HG03280 (cell line): ENCODE measurements at regions not wholly inside any gene's neighbourhood (a gene's known extent, or its start where the extent isn't known, plus 50 kb on each side); places are given as distances from the start of the nearest gene placed in this dataset.
A peak's percentile ranks its signal among the peaks of the same experiment; 100 is the strongest.
"Not testable (repeated sequence)": the region's sequence is repeated elsewhere in the genome, so short reads cannot be mapped to it uniquely, and the experiment has no call there.

ENCODE experiments used
- ATAC-seq: cut with Tn5 transposase; IDR thresholded peaks from one replicate; pipeline ENCODE4 v1.9.1; 2021; ENCODE audit warnings: mild to moderate bottlenecking, moderate library complexity; ENCODE audit not compliant: unreplicated experiment

DNA sequence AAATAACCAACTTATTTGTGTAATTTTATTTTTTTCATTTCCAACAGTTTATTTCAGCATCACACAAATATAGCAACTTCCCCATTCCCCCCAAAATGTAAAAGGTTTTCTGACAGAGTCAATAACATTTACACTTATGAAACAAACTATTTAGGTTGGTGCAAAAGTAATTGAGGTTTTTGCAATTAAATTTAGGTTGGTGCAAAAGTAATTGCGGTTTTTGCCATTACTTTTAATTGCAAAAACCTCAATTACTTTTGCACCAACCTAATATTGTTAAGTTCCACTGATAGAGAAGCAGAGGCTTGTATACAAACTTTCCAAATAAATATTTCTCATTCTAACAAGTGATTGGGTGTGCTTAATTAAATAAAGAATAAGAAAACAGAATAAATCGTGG, 270.9 kb upstream of the DUSP10 start:
- no peak for ATAC-seq

DNA sequence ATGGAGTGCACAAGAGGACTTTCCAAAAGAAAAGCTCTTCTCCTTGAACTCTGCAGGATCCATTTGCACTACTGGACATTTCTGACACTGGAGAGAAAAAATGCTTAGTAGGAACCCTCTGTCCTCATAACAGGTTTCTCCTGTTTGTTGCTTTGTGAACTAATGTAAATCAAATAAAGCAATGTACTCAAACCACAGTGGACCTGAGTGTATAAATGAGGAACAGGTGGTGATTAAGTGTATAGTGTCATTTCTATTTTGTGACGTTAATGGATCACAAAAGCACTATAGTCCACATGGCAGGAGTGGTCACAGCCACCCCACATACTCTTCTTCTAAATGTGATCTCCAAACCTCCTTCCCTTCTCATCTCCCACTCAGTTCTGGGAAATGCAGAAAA, 268.4 kb upstream of the DUSP10 start:
- ATAC-seq, result no peak

DNA sequence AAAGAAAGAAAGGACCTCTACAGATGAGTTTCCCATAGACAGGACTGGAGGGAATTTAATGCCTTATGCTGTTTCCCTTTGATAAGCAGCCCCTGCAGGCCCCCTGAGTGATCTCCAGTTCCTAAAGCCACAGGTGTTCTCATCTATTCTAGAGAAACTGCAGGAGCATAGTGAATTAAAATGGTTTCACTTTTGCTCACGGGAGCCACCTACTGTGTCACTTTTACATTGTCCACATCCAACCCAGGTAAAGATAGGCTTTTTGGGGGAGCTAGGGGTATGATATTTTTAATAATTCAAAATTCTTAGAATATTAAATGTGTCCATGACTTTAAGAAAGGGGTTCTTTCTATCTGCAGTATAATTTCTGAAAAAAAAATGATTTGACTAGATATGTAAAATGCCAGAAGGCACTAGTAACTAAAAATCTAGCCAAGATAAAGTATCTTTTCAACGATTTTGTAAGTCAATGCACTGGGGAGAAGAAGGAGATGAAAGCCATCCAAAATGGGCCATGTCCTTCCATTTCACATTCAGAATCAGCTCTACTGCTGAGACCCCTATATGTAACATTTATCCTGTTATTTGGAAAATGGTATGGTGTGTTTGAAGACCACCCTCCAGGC, 267.3 kb upstream of the DUSP10 start:
- ATAC-seq, result peak; percentile 57

DNA sequence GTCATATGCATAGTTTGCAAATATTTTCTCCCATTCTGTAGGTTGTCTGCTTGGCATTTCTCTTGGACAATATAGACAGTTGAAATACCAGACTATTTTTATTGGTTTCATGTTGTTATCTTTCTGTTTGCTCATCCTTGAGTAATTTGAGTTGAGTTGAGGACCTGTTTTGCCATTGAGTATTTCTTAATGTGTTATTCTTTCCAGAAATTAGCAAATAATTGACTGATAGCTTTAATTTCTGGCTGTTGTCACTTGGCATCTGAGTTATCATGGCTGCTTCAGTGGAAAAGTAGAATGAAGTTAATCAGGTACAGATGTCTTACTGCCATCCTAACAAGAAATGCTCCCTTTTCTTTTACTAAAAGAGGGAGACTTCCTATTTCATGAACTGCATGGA, 264.8 kb upstream of the DUSP10 start:
- no peak for ATAC-seq

DNA sequence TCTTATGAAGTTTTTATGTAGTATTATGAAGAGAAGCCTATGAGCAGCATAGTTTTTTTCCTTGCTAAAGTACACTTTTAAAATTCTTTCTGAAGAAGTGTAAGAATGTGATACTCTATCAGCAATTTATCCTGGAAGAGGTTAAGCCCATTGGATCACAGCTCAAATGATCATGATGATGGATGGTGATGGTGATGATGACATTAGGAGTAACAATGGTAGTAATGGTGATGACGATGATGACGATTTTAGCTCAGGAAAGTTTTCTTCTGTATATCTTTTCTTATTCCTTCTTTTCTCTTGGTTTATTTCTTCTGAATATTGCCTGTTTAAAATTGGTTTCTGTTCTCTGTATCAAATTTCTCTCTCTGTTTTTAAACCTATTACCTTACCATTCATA, 262.9 kb upstream of the DUSP10 start:
- no peak for ATAC-seq

DNA sequence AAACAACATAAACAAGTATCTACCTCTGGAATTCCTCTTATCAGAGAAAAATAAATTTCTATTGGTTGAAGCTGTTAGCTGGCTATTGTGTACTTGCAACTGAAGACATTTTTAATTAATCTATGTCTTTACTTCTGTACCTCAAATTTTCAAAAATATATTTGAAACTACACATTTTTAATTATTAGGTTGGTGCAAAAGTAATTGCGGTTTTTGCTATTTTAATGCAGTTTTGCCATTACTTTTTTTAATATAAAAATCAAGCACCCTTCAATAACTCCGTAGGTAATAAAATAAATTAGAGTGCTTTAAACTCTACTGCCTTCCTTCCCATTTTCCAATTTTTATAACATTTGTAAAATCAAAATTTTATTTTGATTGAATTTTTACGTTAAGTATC, 262.1 kb upstream of the DUSP10 start:
- no peak for ATAC-seq

DNA sequence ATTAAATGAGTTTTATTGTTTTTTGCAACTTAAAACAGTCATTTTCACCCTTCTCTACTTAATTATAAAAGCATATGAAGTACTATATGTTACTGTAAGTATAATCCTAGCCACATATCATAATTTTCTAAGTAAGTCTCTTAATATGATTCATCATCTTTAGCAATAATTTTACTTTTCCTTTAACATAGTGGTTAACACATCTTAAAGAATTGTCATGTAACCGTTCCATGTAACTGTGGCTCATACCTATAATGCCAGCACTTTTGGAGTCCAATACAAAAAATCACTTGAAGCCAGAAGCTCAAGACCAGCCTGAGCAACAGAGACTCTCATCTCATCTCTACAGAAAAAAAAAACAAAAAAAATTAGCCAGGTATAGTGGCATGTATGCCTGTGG, 260.6 kb upstream of the DUSP10 start:
- no peak for ATAC-seq

DNA sequence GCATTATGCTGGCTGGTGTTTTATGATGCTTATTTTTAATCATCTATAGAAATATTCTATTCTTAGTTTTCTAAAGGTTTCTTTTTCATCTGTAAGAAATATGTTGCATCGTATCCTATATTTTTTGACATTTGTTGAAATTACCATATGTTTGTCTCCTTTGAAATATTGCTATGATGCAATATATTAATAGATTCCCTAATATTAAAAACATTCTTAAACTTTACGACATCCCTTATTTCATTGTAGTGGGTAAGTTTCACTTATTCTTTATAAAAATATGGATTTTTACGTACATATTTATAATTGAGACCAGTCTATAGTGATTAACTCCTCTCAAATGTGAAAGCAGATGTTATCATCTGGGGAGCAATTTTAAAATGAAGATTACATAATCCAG, 258.2 kb upstream of the DUSP10 start:
- ATAC-seq, result no peak

DNA sequence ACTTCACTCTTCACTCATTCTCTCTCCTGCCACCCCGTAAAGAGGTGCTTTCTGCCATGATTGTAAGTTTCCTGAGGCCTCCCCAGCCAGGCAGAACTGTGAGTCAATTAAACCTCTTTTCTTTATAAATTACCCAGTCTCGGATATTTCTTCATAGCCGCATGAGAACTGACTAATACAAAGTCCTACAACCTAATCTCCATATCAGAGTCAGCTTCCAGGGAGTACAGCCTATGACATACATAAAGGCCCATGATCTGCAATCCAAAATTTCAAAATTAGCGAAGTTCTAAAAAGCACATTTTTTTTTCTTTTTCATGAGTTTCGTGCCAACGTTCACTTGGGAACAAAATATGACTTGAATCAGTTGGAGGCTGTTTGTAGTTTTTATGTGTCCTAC, 256.9 kb upstream of the DUSP10 start:
- ATAC-seq, result no peak

DNA sequence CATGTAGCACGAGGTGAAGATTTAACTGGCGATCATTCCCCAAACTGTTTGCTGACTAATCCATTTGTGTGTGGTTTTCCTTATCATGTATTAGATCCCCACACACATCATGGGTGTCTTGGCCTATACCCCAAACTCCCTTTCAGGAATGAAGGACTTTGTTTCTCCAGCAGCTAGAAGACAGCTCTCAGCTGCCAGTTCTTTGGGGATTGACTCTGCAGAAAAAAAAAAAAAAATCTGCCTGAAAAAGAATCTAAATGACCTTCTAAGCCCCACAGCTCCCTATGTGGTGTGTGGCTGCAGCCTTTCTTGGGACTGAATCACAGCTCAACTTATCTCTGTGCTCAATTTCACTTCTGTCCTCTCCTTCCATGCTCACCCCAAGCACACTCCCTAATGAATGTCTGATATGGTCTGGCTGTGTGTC, 256.3 kb upstream of the DUSP10 start:
- no peak for ATAC-seq

DNA sequence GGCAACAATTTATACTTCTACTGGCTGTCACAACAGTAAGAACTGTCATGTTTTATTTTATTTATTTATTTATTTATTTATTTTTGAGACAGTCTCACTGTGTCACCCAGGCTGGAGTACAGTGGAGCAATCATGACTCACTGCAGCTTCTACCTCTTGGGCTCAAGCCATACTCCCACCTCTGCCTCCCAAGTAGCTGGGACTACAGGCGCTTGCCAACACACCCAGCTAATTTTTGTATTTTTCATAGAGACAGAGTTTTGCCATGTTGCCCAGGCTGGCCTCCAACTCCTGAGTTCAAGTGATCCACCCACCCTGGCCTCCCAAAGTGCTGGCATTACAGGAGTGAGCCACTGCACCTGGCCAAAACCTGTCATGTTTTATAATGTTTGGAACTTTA, 255.1 kb upstream of the DUSP10 start:
- ATAC-seq, result not testable (repeated sequence)

DNA sequence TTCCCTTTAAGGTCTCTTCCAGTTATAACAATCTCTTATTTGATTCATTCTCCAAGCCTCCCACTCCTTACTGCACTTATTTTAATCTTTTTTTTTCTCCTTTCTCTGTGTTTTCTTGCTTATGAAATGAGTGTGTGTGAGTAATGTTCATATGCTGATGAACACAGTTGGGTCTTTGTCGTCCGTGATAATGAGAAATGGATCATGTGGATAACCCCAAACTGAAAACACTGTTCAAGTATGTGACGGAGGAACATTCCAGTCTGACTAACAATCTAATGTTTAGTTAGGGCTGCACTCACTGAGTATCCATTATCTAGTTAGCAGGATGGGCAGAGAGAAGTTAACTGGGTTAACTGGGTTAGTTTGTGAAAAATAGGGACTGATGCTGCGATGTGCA, 253.1 kb upstream of the DUSP10 start:
- ATAC-seq, result no peak

DNA sequence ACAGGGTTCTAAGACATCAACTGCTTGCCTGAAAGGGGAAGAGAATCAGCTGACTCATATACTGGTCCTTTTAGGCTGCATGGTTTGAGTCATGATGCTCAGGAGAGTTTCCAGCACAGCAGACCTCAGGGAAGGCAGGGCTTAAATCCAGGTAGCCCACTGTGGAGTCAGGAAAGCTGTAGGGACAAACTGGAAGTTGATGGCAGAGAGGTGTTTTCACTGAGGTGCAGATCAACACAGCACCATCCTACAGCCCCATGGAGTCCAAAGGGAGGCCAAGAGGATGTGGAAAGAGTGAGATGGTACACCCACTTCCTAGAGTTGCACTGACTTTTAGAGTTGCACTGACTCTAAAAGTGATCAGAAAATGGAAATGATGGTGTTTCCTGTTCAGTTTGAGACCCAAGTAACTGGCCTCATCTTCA, 252.4 kb upstream of the DUSP10 start:
- peak; percentile 72 for ATAC-seq

DNA sequence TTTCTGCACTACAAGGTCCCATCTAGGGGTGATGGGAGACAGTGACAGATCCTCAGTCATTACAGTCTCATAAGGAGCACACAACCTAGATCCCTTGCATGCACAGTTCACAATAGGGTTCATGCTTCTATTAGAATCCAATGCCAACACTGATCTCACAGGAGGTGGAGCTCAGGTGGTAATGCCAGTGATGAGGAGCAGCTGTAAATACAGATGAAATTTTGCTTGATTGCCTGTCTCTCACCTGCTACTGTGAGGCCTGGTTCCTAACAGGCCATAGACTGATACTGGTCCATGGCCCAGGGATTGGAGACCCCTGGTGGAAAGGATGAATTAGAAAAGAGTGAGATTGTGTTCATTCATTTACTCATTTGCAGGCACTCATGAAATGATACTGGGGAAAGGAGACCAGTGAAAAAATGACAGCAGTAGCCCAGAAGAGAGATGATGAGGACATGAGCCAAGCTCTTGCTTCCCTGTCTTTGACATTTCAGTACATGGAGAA, 251.6 kb upstream of the DUSP10 start:
- ATAC-seq, result no peak

DNA sequence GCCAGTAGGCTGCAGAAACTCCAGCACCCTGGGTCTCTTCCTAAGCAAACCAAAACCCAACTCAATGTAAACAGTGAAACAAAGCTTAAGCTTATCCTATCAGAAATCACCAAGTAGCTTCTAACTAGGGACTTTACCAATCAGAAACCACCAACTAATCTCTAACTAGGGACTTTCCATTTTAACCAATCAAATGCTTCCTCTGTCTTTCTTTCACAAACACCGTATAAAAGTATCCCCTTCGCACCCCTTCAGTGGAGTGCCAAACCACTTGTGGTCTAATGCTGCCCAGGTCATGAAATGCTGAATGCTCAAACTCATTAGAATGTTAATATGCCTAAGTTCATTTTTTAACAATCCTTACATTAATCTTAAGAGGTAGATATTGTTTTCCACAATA, 250.5 kb upstream of the DUSP10 start:
- ATAC-seq, result no peak

DNA sequence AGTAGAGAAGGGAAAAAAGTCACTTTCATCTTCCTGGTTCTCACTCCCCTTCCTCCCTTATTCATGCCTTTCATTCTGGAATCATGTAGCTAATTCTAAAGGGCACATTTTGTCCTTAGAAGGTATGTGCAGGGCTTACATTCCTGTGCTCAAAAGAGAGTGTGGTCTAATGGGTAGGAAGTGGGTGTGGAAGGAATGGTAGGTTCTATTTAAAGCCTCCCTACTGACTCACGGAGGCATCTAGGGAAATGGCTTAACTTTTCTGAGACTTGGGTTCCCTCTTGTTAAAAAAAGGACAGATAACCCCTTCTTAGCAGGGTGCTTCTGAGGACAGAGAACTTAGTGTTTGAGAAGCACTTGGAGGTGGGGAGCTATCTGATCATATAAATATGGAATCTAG, 249.3 kb upstream of the DUSP10 start:
- ATAC-seq, result no peak

DNA sequence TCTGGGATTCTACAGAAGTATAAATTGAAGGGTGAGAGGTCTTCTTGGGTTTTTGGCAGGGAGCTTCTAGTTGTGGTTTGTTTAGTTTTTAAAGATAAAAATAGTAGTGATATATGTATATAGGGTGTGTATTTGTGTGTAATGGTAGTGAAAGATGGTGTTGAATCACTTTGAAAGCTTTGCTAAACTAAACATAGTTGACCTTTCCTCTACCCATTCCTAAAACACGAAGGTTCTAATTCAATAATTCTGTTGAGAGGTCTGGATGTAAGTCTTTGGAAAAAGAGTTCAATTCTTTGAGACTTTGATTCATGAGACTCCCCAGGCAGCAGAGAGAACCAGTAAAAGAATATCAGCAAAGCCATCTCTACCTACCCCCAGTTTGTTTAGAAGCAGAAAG, 247.9 kb upstream of the DUSP10 start:
- ATAC-seq, result no peak

DNA sequence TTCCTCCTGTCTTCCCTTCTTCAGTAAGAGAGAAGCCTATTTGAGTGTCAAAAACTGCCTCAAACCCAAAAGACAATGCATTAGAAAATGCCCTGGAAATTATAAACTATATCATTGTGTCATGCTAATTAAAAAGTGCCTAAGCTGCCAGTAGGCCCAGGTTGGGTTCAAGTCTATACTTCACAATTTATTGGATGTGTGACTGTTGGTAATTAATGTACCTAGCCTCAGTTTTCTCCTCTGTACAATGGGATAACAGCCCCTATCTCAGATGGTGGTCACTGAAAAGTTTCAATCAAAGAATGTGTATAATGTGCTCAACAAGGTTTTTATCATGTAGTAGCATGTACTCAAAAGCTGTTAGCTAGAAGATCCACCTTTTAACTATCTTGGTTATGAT, 246.9 kb upstream of the DUSP10 start:
- ATAC-seq, result no peak

DNA sequence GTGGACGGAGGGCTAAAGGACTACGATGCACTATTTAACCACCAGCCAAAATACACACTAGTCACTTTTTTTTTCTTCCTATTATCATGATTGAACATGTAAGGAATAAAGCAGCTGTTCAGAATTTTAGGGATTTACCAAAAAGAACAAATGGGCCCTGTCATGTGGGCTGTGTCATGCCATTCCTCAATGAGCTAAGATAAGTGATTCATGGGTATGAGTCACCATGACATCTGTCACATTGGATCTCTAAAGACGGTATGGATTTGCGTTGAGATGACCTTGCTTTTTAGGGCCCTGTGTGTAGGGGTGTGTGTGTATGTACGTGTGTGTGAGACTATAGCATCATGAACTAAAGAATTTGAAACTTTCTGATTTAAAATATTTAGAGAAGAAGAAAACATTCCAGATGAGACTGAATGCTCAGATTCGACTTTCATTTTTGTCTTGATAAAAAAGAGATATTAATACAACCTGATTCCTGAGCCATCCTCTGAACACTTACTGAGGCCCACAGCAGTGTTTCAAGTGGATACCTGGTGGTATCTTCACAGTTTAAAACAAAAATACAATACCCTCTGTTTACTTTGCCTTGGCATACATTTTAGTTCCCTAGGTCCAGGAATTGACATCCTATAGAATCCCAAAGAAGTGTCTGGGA, 246.1 kb upstream of the DUSP10 start:
- no peak for ATAC-seq

DNA sequence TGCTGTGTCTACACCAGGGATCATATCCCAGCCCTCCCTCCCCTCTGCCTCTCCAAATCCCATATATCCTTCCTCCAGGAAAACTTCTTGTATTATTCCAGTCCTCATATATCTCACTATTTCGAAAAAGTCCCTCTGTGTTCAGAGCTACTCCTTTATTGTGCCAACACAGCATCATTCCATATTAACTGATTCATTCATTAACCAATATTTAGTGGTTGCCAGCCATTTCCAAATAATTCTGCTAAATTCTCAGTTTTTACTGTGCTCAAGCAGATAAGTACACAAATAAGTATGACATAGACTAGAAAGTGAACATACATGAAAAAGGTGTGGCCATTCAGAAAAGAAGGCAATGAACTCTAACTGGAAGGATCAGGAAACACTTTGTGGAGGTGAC, 241.6 kb upstream of the DUSP10 start:
- no peak for ATAC-seq

DNA sequence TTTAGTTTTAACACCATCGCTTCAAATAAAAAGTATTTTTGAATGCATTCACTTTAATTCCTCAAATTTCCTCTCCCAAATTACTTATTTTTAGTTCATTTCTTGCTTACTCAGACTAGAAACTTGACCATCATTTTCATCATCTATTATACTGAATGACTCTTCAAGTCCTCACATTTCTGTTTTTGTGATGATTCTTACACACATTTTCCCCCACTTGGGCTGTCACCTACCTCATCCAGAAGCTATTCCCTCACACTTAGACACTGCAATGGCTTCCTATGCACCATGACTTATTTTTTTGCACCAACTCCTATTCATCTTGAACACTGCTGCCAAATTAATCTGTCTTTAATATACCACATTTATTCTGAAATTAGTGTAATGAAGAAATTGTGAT, 239.6 kb upstream of the DUSP10 start:
- no peak for ATAC-seq

DNA sequence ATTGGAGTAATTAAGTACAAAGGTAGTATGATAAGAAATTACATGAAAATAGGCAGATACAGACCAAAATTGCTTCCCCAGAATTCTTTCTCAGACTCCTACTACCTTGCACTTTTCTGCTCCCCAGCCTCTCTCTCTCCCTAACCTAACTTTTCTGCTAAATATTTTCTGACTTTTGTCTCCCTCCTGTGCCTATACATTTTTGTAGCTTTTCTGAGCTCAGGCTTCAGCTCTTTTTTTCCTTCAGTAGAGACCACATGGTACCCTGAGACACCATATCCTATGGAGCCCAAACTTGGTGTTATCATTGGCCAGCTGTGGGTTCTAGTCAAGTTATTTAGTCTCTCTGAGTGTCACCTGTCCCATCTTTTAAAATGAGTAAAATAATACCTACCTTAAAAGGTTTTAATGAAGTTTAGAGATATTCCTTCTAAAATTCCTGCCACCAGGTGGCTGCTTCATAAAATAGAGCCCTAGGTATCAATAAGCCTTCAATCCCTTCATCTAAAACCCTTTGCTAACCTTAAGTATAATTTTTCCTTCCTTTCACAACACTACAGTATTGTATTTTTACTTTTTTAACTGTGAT, 237.6 kb upstream of the DUSP10 start:
- no peak for ATAC-seq
